ENCODE measurements at regions not wholly inside any gene's neighbourhood (a gene's known extent, or its start where the extent isn't known, plus 50 kb on each side); places are given as distances from the start of the nearest gene placed in this dataset.
A peak's percentile ranks its signal among the peaks of the same experiment; 100 is the strongest.

GRCh38 chr22:49270595-49271368, 556.9 kb downstream of the BRD1 start:
- Mint-ChIP-seq H3K9me3 (no peaks in the 10 kb centered on the region), H3K27ac (no peak overlapping the region), H3K27me3 (peaks cover 13 to 62% (median 51%) of the 10 kb centered on the region in 5 donors), H3K36me3 (no peaks in the 10 kb centered on the region), H3K4me3 (no peak overlapping the region), H3K4me1 (peaks cover 0 to 3% (median 0%) of the 10 kb centered on the region in 4 donors)
- ATAC-seq (no peak), DNase-seq (no peak)
- POLR2A ChIA-PET, result no interaction called here

GRCh38 chr22:49269928-49270327, 557.7 kb downstream of the BRD1 start:
- ATAC-seq (no peak), DNase-seq (no peak)
- H3K4me1 Mint-ChIP-seq, result peaks cover 0 to 3% (median 0%) of the 10 kb centered on the region in 4 donors
- H3K9me3 Mint-ChIP-seq, result no peaks in the 10 kb centered on the region
- POLR2A ChIA-PET, result no interaction called here
- no peaks in the 10 kb centered on the region for H3K36me3 Mint-ChIP-seq
- H3K27ac Mint-ChIP-seq, result peak overlapping the region in 1 of 10 donors; percentile 43
- H3K4me3 Mint-ChIP-seq, result no peak overlapping the region
- H3K27me3 Mint-ChIP-seq, result peaks cover 13 to 61% (median 50%) of the 10 kb centered on the region in 5 donors

- Mint-ChIP-seq H3K9me3 (no peaks in the 10 kb centered on the region), H3K4me3 (no peak overlapping the region), H3K27ac (no peak overlapping the region), H3K27me3 (peaks cover 17 to 61% (median 49%) of the 10 kb centered on the region in 5 donors), H3K36me3 (no peaks in the 10 kb centered on the region), H3K4me1 (peaks cover 0 to 2% (median under 1%) of the 10 kb centered on the region in 4 donors)
- POLR2A ChIA-PET, result no interaction called here
- no peak for DNase-seq
- no peak for ATAC-seq
Observed at GRCh38 chr22:49269371-49269770, 558.3 kb downstream of the BRD1 start.

GRCh38 chr22:49268924-49269323, 558.7 kb downstream of the BRD1 start:
- Mint-ChIP-seq H3K4me1 (peaks cover 0 to 2% (median under 1%) of the 10 kb centered on the region in 4 donors), H3K27ac (peak overlapping the region in 1 of 10 donors; percentile 34), H3K4me3 (no peak overlapping the region), H3K27me3 (peaks cover 20 to 64% (median 50%) of the 10 kb centered on the region in 5 donors), H3K9me3 (no peaks in the 10 kb centered on the region), H3K36me3 (no peaks in the 10 kb centered on the region)
- POLR2A ChIA-PET, result no interaction called here
- DNase-seq (no peak), ATAC-seq (no peak)

- ATAC-seq (no peak), DNase-seq (no peak)
- no peaks in the 10 kb centered on the region for H3K9me3 Mint-ChIP-seq
- peaks cover 20 to 64% (median 50%) of the 10 kb centered on the region in 5 donors for H3K27me3 Mint-ChIP-seq
- H3K4me1 Mint-ChIP-seq, result peaks cover 0 to 2% (median under 1%) of the 10 kb centered on the region in 4 donors
- H3K4me3 Mint-ChIP-seq, result no peak overlapping the region
- H3K36me3 Mint-ChIP-seq, result no peaks in the 10 kb centered on the region
- H3K27ac Mint-ChIP-seq, result no peak overlapping the region
- POLR2A ChIA-PET, result no interaction called here
Observed at GRCh38 chr22:49267996-49268395, 559.7 kb downstream of the BRD1 start.

GRCh38 chr22:49266561-49267519, 560.8 kb downstream of the BRD1 start:
- H3K36me3 Mint-ChIP-seq, result no peaks in the 10 kb centered on the region
- H3K9me3 Mint-ChIP-seq, result no peaks in the 10 kb centered on the region
- peaks cover 20 to 62% (median 45%) of the 10 kb centered on the region in 5 donors for H3K27me3 Mint-ChIP-seq
- H3K4me1 Mint-ChIP-seq, result peaks cover 0 to 2% (median under 1%) of the 10 kb centered on the region in 4 donors
- no peak overlapping the region for H3K4me3 Mint-ChIP-seq
- ATAC-seq (no peak), DNase-seq (no peak)
- H3K27ac Mint-ChIP-seq, result peak overlapping the region in 1 of 10 donors; percentile 24
- POLR2A ChIA-PET, result no interaction called here

- H3K9me3 Mint-ChIP-seq, result no peaks in the 10 kb centered on the region
- no peak overlapping the region for H3K4me3 Mint-ChIP-seq
- DNase-seq (no peak), ATAC-seq (no peak)
- H3K27ac Mint-ChIP-seq, result no peak overlapping the region
- POLR2A ChIA-PET, result no interaction called here
- no peaks in the 10 kb centered on the region for H3K36me3 Mint-ChIP-seq
- peaks cover 17 to 57% (median 29%) of the 10 kb centered on the region in 5 donors for H3K27me3 Mint-ChIP-seq
- peaks cover 0 to 3% (median 1%) of the 10 kb centered on the region in 4 donors for H3K4me1 Mint-ChIP-seq
Observed at GRCh38 chr22:49264696-49265095, 563.0 kb downstream of the BRD1 start.

GRCh38 chr22:49263101-49263500, 564.6 kb downstream of the BRD1 start:
- no peak overlapping the region for H3K4me3 Mint-ChIP-seq
- ATAC-seq (no peak), DNase-seq (no peak)
- peaks cover 10 to 41% (median 15%) of the 10 kb centered on the region in 5 donors for H3K27me3 Mint-ChIP-seq
- no peaks in the 10 kb centered on the region for H3K36me3 Mint-ChIP-seq
- H3K9me3 Mint-ChIP-seq, result no peaks in the 10 kb centered on the region
- POLR2A ChIA-PET, result no interaction called here
- no peak overlapping the region for H3K27ac Mint-ChIP-seq
- peaks cover 0 to 2% (median under 1%) of the 10 kb centered on the region in 4 donors for H3K4me1 Mint-ChIP-seq

- Mint-ChIP-seq H3K9me3 (no peaks in the 10 kb centered on the region), H3K36me3 (no peaks in the 10 kb centered on the region), H3K27me3 (peaks cover 6 to 31% (median 9%) of the 10 kb centered on the region in 5 donors), H3K4me1 (peaks cover 0 to 2% (median under 1%) of the 10 kb centered on the region in 4 donors), H3K27ac (no peak overlapping the region), H3K4me3 (no peak overlapping the region)
- DNase-seq (no peak), ATAC-seq (no peak)
- POLR2A ChIA-PET, result no interaction called here
Observed at GRCh38 chr22:49262167-49262566, 565.5 kb downstream of the BRD1 start.

GRCh38 chr22:49261616-49262015, 566.1 kb downstream of the BRD1 start:
- DNase-seq, result no peak
- POLR2A ChIA-PET, result no interaction called here

GRCh38 chr22:49260681-49261580, 566.7 kb downstream of the BRD1 start:
- Mint-ChIP-seq H3K9me3 (no peaks in the 10 kb centered on the region), H3K27me3 (peaks cover 7 to 35% (median 14%) of the 10 kb centered on the region in 5 donors), H3K27ac (no peak overlapping the region), H3K36me3 (no peaks in the 10 kb centered on the region), H3K4me1 (peaks cover 0 to 2% (median under 1%) of the 10 kb centered on the region in 4 donors), H3K4me3 (no peak overlapping the region)
- ATAC-seq, result no peak
- no peak for DNase-seq
- POLR2A ChIA-PET, result no interaction called here

More at GRCh38 chr22:49261616-49262015, 566.1 kb downstream of the BRD1 start:
- no peaks in the 10 kb centered on the region for H3K9me3 Mint-ChIP-seq
- H3K4me1 Mint-ChIP-seq, result peaks cover 0 to 2% (median under 1%) of the 10 kb centered on the region in 4 donors
- H3K4me3 Mint-ChIP-seq, result no peak overlapping the region
- no peaks in the 10 kb centered on the region for H3K36me3 Mint-ChIP-seq
- H3K27ac Mint-ChIP-seq, result no peak overlapping the region
- no peak for ATAC-seq
- peaks cover 6 to 29% (median 9%) of the 10 kb centered on the region in 5 donors for H3K27me3 Mint-ChIP-seq

Data from naive thymus-derived CD8-positive, alpha-beta T cell (primary cell).